ENCODE measurements at regions not wholly inside any gene's neighbourhood (a gene's known extent, or its start where the extent isn't known, plus 50 kb on each side); places are given as distances from the start of the nearest gene placed in this dataset.
"Not testable (repeated sequence)": the region's sequence is repeated elsewhere in the genome, so short reads cannot be mapped to it uniquely, and the experiment has no call there.

GRCh38 chr5:125452991-125453390 is 706.6 kb upstream of the ZNF608 start:
- DNase-seq, result peak; percentile 89

GRCh38 chr5:125455041-125455440 is 708.6 kb upstream of the ZNF608 start:
- DNase-seq, result no peak

- not testable (repeated sequence) for DNase-seq
These were observed 709.6 kb upstream of the ZNF608 start for GRCh38 chr5:125456005-125456404.

- no peak for DNase-seq
These were observed 711.2 kb upstream of the ZNF608 start for GRCh38 chr5:125457617-125458016.

DNA sequence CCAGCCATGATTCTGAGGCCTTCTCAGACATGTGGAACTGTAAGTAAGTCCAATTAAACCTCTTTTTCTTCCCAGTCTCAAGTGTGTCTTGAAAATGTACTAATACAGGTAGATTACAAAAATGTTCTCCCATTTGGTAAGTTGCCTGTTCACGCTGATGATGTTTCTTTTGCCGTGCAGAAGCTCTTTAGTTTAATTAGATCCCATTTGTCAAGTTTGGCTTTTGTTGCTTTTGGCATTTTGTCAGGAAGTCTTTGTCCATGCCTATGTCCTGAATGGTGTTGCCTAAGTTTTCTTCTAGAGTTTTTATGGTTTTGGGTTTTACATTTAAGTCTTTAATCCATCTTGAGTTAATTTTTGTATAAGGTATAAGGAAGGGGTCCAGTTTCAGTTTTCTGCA is 712.5 kb upstream of the ZNF608 start:
- not testable (repeated sequence) for DNase-seq

GRCh38 chr5:125461641-125462072 is 715.2 kb upstream of the ZNF608 start:
- DNase-seq, result no peak

- DNase-seq, result no peak
These were observed 717.1 kb upstream of the ZNF608 start for GRCh38 chr5:125463466-125464092.

GRCh38 chr5:125464847-125465432 is 718.5 kb upstream of the ZNF608 start:
- DNase-seq, result no peak

- DNase-seq, result no peak
These were observed 719.3 kb upstream of the ZNF608 start for GRCh38 chr5:125465703-125466102.

DNA sequence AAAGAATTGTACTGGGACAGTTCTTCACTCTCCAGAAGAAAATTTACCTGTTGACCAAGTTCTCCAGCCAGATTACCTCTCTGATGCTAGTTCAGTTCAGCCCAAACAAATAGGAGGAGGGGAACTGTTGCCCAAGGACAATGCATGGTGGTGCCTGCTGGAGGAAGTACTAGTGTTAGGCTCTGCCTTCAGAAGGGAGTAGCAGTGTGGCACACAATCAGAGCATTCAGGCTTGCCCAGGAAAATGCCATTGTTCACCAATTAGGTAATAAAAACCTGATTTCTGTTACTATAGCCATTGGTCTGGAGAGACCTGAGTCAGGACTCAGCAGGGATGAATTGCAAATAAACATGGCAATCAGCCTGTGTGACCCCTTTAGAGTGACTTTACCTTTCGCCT is 720.8 kb upstream of the ZNF608 start:
- no peak for DNase-seq

GRCh38 chr5:125470280-125470902 is 724.0 kb upstream of the ZNF608 start:
- peak; percentile 26 for DNase-seq

DNA sequence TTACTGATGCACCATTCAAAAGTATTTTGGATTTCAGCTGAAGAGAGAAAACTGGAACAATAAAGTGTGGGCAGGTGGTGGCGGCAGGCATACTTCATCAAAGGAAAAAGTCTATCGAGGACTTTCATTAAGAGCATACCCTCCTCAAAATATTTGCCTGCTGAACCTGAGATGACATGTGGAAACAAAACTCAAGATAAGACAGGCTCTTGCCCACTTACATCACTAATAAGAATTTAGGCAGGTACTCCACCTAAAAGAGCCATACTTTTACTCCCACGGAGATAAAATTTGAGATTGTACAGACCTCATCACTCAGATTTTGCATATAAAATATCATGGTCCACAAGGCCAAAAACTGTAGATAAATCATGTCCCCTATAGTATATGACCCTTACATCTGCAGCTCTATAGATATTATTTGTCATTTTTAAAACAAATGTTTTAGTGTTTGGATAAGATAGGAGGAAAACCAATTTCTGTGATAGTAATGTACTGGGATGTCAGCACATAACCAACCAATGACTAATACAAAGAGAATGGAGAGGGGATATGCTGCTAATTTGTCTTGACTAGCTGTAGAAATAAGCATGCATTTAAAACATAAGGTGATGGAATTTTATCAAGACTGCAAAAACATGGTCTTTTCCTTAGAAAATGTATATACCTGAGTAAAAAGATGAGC is 730.6 kb upstream of the ZNF608 start:
- DNase-seq, result no peak

DNA sequence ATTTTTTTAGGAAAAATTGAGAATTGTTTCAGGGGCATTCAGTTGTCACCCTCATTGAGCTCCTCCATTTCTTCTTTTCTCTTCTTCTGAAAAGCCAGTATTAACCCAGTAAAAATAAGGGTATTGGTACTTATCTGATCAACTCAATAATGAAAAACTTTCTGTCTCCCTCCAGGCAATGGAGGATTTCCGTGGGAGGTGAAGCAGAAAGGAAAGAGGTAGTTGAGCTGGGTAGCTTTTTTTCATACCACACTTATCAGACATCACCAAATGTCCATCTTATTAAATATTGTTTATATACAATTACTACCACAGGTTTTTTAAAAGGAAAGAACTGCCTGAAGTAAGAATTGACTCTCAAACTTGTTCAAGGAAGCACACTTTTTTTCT is 731.1 kb upstream of the ZNF608 start:
- no peak for DNase-seq

GRCh38 chr5:125478599-125478998 is 732.2 kb upstream of the ZNF608 start:
- DNase-seq, result no peak

DNA sequence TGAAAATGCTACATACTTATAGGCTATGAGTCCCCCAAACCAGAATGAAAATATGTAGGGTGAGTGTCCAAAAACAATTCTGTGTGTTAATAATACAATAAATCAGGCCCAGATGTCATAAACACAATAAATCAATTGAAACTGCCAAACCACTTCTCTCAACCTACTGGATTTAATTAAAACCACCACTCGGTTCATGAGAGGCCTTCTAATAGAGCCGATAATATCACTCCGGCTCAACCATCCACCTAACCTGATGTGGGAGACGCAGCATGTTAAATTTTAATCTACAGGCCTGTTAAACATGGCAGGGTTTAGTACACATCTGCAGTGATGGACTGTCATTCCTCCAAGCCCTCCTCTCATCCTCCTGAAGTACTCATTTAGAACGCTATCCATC is 734.5 kb upstream of the ZNF608 start:
- DNase-seq, result no peak

DNA sequence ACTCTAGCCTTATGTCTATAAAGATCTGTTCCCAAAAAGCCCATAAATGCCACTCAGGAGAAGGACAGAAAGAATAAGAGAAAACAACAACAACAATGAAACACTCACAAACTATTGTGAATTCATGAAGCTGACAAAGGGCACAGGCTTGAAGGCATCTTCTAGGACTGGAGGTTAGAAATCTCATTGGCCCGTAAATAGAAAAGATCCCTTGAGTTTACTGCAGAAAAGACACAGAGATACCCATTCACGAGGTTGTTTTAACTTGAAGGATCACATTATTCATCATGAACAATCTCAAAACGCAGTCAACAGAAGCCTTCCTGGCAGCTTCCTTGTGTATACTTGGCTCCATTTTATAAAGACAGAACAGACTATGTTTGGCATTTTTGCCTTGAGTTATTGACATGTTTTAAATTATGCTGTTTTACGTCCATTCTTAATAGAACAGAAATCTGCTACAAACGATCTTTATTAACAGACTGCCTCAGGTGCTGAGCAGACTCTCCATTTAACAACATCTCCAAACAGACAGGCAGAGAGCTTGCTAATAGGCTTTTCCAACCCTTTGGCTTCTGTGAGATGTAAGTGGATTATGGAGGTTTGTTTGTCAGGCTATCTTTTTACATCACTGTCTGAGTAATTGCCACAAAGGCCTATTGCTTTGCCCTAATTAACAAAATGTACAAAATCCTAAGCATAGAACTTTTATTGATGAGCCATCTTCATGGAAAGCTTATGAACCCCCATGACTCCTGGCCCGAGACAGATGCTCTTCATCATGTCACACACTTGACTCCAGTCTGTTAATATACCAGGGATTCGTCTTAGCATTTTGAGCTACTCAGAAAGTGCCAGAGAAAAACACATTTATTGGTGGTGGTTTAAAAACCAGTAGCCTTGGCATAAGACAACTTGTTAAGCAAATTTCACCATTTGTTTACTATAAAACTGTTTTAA is 735.3 kb upstream of the ZNF608 start:
- DNase-seq, result peak; percentile 1

DNA sequence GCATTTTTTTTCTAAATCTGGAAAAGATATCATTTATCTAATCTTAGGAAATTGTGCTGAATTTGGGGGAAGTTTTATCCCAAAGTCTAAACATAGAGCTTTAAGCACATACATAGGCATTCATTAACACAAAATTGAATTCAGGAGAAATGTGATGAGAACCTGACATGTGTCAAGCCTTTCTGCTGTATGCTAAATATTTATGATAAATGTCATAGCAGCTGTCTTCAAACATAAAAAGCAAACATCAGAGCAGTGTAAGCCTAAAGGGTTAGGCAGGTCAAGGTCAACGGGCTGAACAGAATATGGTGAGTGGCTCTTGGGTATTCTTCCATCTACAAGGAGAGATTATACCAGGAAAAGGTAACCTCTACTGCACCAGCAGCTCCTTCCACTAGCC is 737.2 kb upstream of the ZNF608 start:
- no peak for DNase-seq

- no peak for DNase-seq
These were observed 737.9 kb upstream of the ZNF608 start for GRCh38 chr5:125484272-125484741.

DNA sequence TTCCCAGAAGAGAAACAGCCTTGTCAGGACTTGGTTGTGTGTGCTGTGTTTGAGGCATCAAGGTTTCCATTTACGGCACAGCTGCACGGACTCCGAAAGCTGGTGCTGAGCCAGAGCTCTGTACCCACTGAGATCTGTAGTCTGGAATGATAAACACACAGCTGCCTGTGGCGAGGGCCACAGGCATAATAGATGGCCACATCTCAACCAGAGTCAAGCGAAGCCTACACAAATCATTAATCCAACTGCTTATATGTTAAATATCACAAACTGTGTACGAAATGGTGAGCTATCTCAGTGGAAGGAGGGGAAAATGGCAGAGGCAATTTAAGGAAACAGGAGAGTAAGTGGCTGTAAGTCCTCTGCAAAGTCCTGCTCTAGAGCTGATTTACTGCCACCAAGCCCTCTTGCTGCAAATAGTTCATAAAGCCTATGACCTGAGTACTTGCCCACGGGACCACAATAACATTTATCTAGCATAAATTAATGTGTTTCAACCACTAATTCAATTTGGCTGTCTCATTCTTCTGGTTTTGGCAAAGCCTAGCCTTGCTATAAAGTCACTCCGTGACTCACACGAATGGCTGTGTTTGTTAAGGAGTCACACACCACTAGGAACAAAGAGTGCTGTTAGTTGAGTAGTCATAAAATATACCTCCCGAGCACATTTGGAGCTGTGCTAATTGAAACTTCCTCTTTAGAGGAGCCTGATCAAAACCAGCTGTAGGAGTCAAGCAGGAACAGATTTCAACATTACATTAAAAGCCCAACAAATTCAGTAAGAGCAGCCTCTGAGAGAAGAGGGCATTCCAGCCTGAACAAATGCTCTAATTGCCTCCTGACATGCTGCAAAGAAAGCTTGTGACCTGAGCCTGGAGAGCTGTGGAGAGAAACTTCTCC is 738.6 kb upstream of the ZNF608 start:
- peak; percentile 45 for DNase-seq

DNA sequence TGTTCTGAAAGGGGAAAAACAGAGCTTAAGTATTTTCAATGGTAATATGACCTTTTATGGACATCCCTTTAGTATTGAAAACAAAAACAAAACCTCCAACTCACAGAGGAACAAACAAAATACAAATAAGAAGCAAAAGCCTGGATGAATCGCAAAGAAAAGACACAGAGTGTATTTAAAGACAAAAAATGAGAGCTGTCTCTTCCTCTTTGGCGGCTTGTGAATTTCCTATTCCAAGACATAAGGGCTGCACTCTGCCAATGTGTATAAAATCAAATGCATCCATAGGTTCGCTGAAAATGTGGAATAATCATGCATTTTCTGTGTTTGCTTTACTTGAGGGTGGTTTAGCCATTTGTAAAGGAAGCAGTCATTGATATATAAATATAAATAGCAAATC is 739.3 kb upstream of the ZNF608 start:
- no peak for DNase-seq

- DNase-seq, result no peak
These were observed 740.2 kb upstream of the ZNF608 start for GRCh38 chr5:125486634-125487033.

DNA sequence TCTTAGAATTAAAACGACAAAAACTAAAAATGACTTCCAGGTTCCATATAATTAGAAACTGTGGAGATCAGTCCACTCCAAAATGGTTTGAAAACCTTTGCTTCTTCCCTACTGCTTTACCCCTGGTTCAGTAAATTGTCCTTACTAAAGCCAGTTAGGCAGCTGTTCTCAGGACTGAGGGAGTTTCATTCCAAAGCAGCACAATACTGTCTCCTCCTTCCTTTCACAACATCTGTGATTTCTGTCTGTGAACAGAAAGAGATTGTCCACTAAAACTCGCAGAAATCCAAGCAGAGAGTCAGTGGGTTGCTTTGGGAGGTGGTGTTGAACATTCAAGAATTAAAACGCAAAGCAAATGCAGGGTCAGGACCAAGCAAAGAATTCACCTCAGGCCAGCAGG is 740.8 kb upstream of the ZNF608 start:
- DNase-seq, result no peak

All from NCI-H2171 treated with DMSO at 0.1 percent for 48 hours (cell line).